ENCODE measurements at regions not wholly inside any gene's neighbourhood (a gene's known extent, or its start where the extent isn't known, plus 50 kb on each side); places are given as distances from the start of the nearest gene placed in this dataset.

- TF ChIP-seq EP300 (IDR thresholded peaks at IDR 0.05; ENCODE audit: borderline replicate concordance): no peak
- no peak for TF ChIP-seq EGR1 (IDR thresholded peaks at IDR 0.05)
- TF ChIP-seq YY1 (IDR thresholded peaks at IDR 0.05; ENCODE audit: low read depth): no peak
- no peak for TF ChIP-seq TAF1 (IDR thresholded peaks at IDR 0.05; ENCODE audit: low read depth)
- TF ChIP-seq FOXM1 (IDR thresholded peaks at IDR 0.05; ENCODE audit: borderline replicate concordance, low read depth): no peak
- TF ChIP-seq TCF12 (IDR thresholded peaks at IDR 0.05; ENCODE audit: low read depth): no peak
Observed at GRCh38 chrX:94252211-94252610, 578.2 kb downstream of the FAM133A start.

GRCh38 chrX:94256396-94256795 is 582.4 kb downstream of the FAM133A start:
- no peak for TF ChIP-seq TCF12 (IDR thresholded peaks at IDR 0.05; ENCODE audit: low read depth)
- TF ChIP-seq ZBTB7A (IDR thresholded peaks at IDR 0.05; ENCODE audit: low read depth): no peak
- TF ChIP-seq CEBPB (IDR thresholded peaks at IDR 0.05): no peak
- no peak for TF ChIP-seq REST (IDR thresholded peaks at IDR 0.05; ENCODE audit: low read depth)
- no peak for TF ChIP-seq TAF1 (IDR thresholded peaks at IDR 0.05; ENCODE audit: low read depth)
- no peak for TF ChIP-seq TEAD4 (IDR thresholded peaks at IDR 0.05)
- TF ChIP-seq USF1 (IDR thresholded peaks at IDR 0.05): no peak
- TF ChIP-seq FOXM1 (IDR thresholded peaks at IDR 0.05; ENCODE audit: borderline replicate concordance, low read depth): no peak
- no peak for TF ChIP-seq MAX (IDR thresholded peaks at IDR 0.05)
- no peak for TF ChIP-seq EGR1 (IDR thresholded peaks at IDR 0.05)
- TF ChIP-seq EP300 (IDR thresholded peaks at IDR 0.05; ENCODE audit: borderline replicate concordance): no peak
- no peak for TF ChIP-seq YY1 (IDR thresholded peaks at IDR 0.05; ENCODE audit: low read depth)
- TF ChIP-seq NFIC (IDR thresholded peaks at IDR 0.05): no peak
- no peak for TF ChIP-seq RAD21 (IDR thresholded peaks at IDR 0.05; ENCODE audit: low read depth)
- no peak for TF ChIP-seq CREB1 (IDR thresholded peaks at IDR 0.05; ENCODE audit: low read depth)

- no peak for TF ChIP-seq RAD21 (IDR thresholded peaks at IDR 0.05; ENCODE audit: low read depth)
Observed at GRCh38 chrX:94265323-94265722, 591.3 kb downstream of the FAM133A start.

- TF ChIP-seq EGR1 (IDR thresholded peaks at IDR 0.05) (no peak), RAD21 (IDR thresholded peaks at IDR 0.05; ENCODE audit: low read depth) (peak; percentile 31), FOXM1 (IDR thresholded peaks at IDR 0.05; ENCODE audit: borderline replicate concordance, low read depth) (no peak), ZBTB7A (IDR thresholded peaks at IDR 0.05; ENCODE audit: low read depth) (no peak), TAF1 (IDR thresholded peaks at IDR 0.05; ENCODE audit: low read depth) (no peak), CREB1 (IDR thresholded peaks at IDR 0.05; ENCODE audit: low read depth) (no peak), NFIC (IDR thresholded peaks at IDR 0.05) (no peak)
Observed at GRCh38 chrX:94288325-94288724, 614.3 kb downstream of the FAM133A start.

- no peak for TF ChIP-seq NFIC (IDR thresholded peaks at IDR 0.05)
- TF ChIP-seq ZBTB7A (IDR thresholded peaks at IDR 0.05; ENCODE audit: low read depth): no peak
- TF ChIP-seq REST (IDR thresholded peaks at IDR 0.05; ENCODE audit: low read depth): no peak
- TF ChIP-seq CEBPB (IDR thresholded peaks at IDR 0.05): no peak
- no peak for TF ChIP-seq USF1 (IDR thresholded peaks at IDR 0.05)
- TF ChIP-seq EGR1 (IDR thresholded peaks at IDR 0.05): no peak
- no peak for TF ChIP-seq FOXM1 (IDR thresholded peaks at IDR 0.05; ENCODE audit: borderline replicate concordance, low read depth)
- no peak for TF ChIP-seq EP300 (IDR thresholded peaks at IDR 0.05; ENCODE audit: borderline replicate concordance)
- TF ChIP-seq TCF12 (IDR thresholded peaks at IDR 0.05; ENCODE audit: low read depth): no peak
- no peak for TF ChIP-seq YY1 (IDR thresholded peaks at IDR 0.05; ENCODE audit: low read depth)
- no peak for TF ChIP-seq TAF1 (IDR thresholded peaks at IDR 0.05; ENCODE audit: low read depth)
- TF ChIP-seq TEAD4 (IDR thresholded peaks at IDR 0.05): no peak
- TF ChIP-seq CREB1 (IDR thresholded peaks at IDR 0.05; ENCODE audit: low read depth): no peak
- TF ChIP-seq MAX (IDR thresholded peaks at IDR 0.05): no peak
Observed at GRCh38 chrX:94288972-94289371, 615.0 kb downstream of the FAM133A start.

- no peak for TF ChIP-seq YY1 (IDR thresholded peaks at IDR 0.05; ENCODE audit: low read depth)
- no peak for TF ChIP-seq TAF1 (IDR thresholded peaks at IDR 0.05; ENCODE audit: low read depth)
- TF ChIP-seq TEAD4 (IDR thresholded peaks at IDR 0.05): no peak
Observed at GRCh38 chrX:94302446-94302845, 628.4 kb downstream of the FAM133A start.

GRCh38 chrX:94329182-94329581 is 655.2 kb downstream of the FAM133A start:
- TF ChIP-seq MAX (IDR thresholded peaks at IDR 0.05) (no peak), TEAD4 (IDR thresholded peaks at IDR 0.05) (no peak), EP300 (IDR thresholded peaks at IDR 0.05; ENCODE audit: borderline replicate concordance) (no peak), REST (IDR thresholded peaks at IDR 0.05; ENCODE audit: low read depth) (no peak)
